ENCODE measurements at regions not wholly inside any gene's neighbourhood (a gene's known extent, or its start where the extent isn't known, plus 50 kb on each side); places are given as distances from the start of the nearest gene placed in this dataset.

DNA sequence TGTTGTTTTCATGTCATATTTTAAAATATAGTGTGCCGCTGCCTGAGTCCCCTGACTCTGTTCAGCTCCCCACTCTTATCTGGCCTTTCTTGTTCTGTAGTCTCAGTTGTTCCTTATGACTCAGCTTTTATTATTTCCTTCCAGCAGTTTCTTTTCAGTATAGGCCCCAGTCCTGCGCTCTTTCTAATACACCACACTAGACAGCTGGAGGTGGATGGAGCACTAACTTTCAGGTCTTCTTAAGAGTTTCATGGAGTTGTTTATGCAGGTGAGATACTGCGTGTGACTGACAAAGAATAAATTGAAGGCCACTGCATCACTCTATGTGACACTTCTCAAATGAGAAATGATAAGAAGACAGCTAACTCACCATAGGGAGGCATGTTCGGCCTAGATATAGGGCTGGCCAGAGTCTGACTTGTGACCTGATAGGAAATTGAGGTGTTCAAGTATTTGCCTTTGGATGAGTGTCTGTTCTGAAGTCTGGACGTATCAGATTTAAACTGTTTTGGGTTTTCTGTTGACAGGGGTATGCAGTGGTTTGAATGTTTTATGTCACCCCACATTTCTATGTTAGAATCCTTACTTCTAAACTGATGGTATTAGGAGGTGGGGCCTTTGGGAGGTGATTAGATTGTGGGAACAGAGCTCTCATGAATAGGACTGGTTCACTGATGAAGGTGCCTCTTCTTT is 60.8 kb upstream of the CLMN start:
- no peak for DNase-seq

GRCh38 chr14:95379634-95380033 is 59.9 kb upstream of the CLMN start:
- DNase-seq = no peak

DNA sequence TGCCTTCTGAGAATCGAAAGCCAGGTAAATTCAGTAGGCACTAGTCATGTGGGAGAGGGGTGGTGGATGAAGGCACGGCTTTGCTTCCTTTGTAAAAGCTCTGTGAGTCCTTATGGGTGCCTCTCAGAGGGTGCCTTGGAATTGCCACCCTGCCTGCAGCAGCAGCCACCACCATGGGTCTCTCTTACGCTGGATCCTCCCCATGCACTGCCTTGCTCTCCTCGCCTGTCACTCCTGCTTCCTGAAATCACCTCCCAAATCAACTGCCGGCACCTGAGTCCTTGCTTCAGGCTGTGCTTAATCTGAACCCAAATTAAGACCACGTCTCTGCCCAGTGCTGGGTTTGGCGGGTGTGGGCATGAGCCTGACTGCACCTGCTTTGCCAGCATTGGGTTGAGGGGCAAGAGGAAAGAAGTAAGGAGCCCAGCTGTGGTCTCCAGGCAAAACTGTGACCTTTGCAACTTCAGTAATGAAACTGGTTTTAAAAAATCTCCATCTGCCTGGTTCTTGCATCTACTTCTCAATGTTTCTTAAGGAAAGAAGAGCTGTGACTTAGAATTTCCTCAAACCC is 55.9 kb upstream of the CLMN start:
- DNase-seq = no peak

DNA sequence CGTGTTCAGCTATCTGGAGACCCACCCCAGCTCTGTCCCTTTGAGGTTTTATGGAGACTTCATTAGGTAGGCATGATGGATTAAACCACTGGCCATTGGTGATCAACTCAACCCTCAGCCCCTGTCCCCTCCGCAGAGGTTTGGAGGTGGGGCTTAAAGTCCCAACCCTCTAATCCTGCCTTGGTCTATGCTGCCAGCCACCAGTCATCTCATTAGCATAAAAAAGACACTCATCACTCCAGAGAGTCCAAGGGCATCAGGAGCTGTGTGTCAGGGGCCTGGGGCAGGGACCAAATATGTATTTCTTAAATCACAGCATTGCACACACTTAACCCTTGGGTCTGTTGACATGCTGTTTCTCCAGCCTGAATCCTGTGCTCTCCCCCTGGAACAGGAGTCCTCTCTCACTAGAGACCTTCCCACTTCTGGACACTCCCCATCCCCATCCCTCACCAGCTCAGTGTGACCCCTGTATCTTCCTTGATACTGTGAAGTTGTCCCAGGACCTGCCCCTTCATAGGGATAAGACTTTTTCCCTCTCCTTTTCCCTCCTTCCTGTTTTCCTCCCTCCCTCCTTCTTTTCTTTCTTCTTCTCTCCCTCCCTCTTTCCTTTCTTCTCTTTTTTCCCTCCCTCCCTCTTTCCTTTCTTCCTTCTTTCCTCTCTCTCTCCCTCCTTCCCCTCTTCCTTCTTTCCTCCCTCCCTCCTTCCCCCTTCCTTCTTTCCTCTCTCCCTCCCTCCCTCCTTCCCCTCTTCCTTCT is 54.7 kb upstream of the CLMN start:
- no peak for DNase-seq

DNA sequence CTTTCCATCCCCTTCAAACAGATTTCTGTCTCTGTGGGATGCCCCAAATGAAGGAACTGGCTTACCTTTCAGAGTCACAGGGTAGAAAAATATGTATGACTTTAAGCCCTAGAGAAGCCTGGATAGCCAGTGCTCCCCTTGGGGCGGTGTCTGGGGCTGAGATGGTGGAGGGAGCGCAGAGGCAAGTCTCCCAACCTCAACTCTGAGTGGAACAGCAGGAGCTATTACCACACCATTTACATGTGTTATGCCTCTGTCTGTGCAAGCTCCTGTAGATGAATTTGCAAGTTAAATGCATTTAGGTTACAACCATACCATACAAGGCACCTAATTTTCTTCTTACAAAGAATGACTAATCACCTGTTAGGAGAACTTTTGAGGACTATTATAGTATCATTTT is 50.4 kb upstream of the CLMN start:
- DNase-seq = no peak
